Activated CD4-positive, alpha-beta T cell treated with anti-CD3 and anti-CD28 coated beads, Interleukin-2, amount 50 U/mL, for 24 hours (primary cell): ENCODE measurements at regions not wholly inside any gene's neighbourhood (a gene's known extent, or its start where the extent isn't known, plus 50 kb on each side); places are given as distances from the start of the nearest gene placed in this dataset.
A peak's percentile ranks its signal among the peaks of the same experiment; 100 is the strongest.
"Not testable (repeated sequence)": the region's sequence is repeated elsewhere in the genome, so short reads cannot be mapped to it uniquely, and the experiment has no call there.

ENCODE experiments used
- DNase-seq, 2 donors: peaks; one replicate each; pipeline ENCODE4 v3.0.0-alpha.2; 2020; ENCODE audit warnings: low read depth in 1 of 2, low spot score in 1 of 2

DNA sequence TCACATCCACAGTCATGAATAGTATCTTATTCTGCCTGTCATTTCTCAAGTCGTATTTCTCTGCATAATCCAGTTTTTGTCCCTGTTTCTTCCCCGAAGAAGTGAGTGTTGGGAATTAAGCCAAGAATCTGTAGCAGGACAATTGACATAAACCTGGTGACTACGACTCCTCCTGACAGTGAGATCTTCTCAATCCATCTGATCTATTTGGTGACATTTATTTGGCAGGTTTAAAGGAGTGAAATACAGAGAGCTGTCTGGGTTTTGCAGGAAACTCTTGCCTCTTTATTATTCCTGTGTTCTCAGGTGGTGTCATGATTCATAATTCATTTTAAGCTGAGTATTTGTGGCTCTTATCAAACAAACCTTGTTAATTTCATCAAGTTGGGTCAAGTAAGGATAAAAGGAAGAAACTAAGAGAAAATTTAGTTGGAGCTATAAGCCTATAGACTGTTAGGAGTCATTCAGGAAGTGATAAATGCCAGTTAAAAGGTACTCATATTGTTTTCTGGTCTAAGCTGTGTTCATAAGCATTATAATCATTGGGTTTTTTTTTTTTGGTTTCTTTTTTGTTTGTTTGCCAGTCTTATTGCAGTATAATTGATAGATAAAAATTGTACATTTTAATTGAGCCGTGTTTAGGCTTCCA lies 95.9 kb upstream of the PCSK1 start:
- no peak for DNase-seq

- no peak for DNase-seq
Observed at GRCh38 chr5:96529559-96529958, 96.5 kb upstream of the PCSK1 start.

DNA sequence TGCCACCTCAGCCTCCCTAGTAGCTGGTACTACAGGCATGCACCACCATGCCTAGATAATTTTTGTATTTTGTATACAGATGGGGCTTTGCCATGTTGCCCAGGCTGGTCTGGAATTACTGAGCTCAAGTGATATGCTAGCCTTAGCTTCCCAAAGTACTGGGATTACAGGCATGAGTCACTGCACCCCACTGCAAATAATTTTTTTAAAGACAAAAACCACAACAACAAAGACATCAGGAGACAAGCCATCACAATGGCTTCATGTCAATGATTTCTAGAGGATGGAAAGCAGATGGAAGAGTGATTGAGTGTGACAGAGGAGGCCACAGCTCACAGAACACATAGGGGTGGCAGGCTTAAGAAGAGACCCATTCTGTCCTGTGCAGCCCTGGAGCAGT lies 97.9 kb upstream of the PCSK1 start:
- no peak for DNase-seq

DNA sequence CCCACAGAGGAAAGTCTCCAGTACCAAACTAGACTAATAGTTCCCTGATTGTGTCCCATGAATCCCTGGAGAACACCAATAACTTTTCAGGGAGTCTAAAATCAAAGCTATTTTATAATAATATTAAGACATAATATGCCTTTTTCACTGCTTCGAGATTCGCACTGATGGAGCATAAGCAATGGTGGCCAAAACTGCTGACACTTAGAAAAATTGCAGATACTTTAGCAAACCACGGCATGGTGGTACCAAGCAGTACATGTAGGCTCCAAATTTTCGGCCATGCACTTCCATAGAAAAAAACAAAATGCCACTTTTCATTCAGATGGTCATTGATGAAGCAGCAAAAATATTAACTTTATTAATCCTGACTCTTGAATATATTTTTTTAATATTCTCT lies 100.3 kb upstream of the PCSK1 start:
- DNase-seq, result no peak

DNA sequence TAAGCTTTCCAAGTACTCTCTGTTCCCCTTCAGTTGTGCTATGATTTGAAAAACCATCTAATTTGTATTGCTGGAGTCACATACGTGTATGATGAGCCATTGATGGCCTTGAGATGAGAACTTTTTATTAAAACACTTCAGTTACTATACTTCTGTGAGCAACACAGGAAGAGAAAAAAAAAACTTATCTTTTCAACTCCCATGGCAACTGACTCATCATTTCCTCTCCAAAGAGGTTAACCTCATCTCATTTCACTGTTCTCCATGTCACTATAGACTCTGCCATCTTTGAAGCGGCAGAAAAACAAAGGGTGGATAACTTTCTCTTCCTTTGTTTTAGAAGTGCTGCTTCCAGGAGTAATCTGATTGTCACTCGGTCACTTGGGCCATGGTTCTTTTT lies 104.3 kb upstream of the PCSK1 start:
- DNase-seq, result peak in 1 of 2 donors; percentile 22

- no peak for DNase-seq
Observed at GRCh38 chr5:96538808-96539250, 105.8 kb upstream of the PCSK1 start.

- no peak for DNase-seq
Observed at GRCh38 chr5:96546120-96546519, 113.1 kb upstream of the PCSK1 start.

DNA sequence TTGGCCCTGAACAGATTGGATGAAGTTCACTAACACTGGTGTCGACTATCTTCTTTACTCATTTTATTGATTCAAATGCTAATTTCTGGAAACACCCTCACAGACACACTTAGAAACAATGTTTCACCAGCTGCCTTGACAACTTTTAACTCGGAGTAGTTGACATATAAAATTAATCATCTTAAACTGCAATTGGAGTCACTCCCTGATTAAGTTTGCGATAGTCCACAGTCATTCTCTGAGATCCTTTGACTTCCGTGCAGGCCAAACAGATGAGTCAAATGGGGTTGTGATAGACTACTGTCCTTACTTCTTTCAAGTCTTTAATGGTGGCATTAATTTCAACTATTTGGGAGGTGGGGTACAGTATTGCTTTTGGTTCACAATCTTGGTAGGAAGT lies 114.4 kb upstream of the PCSK1 start:
- no peak for DNase-seq

DNA sequence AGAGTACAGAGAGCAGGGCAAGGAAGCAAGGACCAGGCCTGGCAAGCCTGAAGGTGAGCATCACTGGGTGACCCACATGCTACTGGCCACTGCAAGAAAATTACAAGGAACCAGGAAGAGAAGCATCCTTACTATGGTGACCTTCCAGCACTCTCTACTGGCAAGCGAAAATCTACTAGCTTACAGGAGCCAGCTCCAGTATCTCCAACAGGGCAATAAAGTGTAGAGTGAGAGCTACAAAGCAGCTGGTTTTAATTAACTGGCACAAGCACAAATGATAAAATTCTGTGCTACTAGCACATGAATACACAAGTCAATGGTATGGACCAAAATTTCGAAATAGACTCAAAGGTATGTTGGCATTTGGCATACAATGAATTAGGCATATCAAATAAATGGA lies 113.3 kb upstream of the CAST start:
- no peak for DNase-seq

- DNase-seq, result not testable (repeated sequence)
Observed at GRCh38 chr5:96560857-96561256, 101.3 kb upstream of the CAST start.

GRCh38 chr5:96562614-96563013 lies 99.6 kb upstream of the CAST start:
- DNase-seq, result no peak

DNA sequence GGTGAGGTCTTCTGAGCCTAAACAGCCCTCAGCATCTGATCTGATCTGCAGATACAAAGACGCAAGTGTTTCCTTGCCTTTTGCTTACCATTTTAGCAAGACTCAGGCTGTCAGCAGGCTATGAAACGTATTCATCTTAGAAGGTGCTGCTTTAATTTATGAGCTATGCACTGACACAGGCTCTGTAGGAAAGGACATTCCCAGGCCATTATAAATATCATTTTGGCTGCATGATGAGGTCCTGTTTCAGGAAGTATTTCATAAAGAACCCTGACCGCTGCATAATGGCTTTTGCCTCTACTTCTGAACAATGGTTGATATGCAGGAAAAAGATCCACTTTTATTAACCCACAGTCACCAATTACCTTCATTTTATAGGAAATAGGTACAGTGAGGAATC lies 98.4 kb upstream of the CAST start:
- DNase-seq, result no peak

- DNase-seq, result no peak
Observed at GRCh38 chr5:96565582-96566265, 96.5 kb upstream of the CAST start.

GRCh38 chr5:96566833-96567587 lies 95.2 kb upstream of the CAST start:
- DNase-seq, result no peak

DNA sequence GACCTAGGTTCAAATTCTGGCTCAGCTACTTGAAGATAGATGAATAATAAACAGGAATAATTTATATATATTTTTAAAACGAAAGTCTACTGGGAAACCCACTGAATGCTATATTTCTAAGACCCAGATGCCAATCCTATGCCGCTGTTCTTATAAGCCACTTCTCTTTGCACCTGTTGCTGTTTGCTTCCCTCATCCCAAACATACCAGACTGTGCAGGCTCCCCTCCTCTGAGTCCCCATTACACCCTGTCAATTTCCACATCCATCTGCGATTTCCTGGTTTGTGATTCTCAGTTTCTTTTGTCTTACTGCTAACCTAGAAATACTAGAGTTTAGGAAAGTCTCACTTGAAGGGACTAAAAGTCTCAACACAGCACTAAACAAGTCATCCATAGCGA lies 92.8 kb upstream of the CAST start:
- no peak for DNase-seq

DNA sequence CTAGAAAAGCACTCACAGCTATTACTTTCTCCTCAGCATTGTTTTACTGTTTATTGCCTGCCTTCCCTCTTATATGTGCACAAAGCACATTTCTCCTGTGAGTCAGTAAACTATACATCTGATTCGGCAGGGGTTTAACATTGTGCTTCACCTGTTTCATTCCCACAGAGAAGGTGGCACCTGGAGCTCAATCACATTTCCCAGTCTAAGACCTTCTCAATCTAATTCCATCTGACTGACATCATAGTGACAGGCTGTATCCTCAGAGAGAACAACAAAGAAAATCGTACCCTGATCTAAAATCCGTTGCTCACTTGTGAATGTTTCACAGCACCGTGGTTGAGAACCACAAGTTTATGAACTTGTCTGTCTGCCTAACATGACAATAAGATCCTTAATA lies 92.4 kb upstream of the CAST start:
- DNase-seq, result no peak

DNA sequence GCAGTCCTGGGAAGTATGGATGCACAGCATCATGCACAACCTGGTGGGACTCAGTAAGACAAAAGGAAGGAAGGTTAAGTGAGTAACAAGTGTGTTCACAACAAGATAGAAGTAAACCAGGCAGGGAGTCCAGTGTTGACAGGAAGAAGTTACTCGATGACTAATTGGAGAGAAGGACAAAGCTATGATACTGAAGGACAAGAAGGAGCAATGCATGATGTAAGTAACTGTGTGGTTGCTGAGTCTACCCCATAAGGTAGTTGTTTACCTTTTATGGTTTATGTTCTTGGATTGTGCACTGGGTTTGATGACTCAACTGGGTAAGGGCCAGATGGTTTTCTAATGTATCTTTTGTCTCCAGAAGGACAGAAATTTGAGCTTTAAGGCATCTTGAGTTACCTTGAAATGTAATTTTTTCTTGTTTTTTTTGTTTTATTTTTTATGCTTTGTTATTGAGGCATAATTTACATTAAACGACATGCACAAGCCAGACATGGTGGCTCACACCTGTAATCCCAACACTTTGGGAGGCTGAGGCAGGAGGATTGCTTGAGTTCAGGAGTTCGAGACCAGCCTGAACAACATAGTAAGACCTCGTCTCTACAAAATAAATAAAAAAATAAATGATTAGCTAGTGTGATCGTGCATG lies 89.2 kb upstream of the CAST start:
- no peak for DNase-seq

GRCh38 chr5:96573513-96573894 lies 88.7 kb upstream of the CAST start:
- DNase-seq, result no peak

- no peak for DNase-seq
Observed at GRCh38 chr5:96576876-96577275, 85.3 kb upstream of the CAST start.

DNA sequence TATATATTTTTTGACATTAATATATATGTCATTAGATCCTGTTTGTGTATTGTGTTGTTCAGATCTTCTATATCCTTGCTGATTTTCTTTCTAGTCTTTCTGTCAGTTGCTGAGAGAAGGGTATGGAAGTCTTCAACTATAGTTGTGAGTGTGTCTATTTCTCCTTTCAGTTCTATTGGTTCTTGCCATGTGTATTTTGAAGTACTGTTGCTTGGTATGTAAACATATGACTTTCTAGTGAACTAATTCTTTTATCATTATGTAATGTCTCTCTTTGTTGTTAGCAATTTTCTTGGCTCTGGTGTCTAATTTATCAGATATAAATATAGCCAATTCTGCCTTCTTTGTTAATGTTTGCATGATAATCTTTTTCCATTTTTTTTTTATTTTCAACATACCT lies 84.3 kb upstream of the CAST start:
- DNase-seq, result no peak

GRCh38 chr5:96579711-96580110 lies 82.5 kb upstream of the CAST start:
- no peak for DNase-seq

- DNase-seq, result no peak
Observed at GRCh38 chr5:96582343-96582742, 79.8 kb upstream of the CAST start.
